Astrocyte of the cerebellum (primary cell): ENCODE measurements at regions not wholly inside any gene's neighbourhood (a gene's known extent, or its start where the extent isn't known, plus 50 kb on each side); places are given as distances from the start of the nearest gene placed in this dataset.

Source experiments
- DNase-seq: peaks from one replicate; pipeline ENCODE4 v3.0.0-alpha.2; 2011; ENCODE audit warnings: low read depth
- H3K4me3 ChIP-seq: 2 replicates; pipeline ENCODE4 v1.5.1; 2011; ENCODE audit warnings: mild to moderate bottlenecking, low read depth, low read length, moderate library complexity
- CTCF ChIP-seq: IDR thresholded peaks from 2 replicates; pipeline ENCODE4 v1.5.1; 2012; ENCODE audit warnings: low read length, low read depth, moderate library complexity, mild to moderate bottlenecking; ENCODE audit errors: missing control alignments
- in situ Hi-C: cut with HindIII; loops from 2 replicates; pipeline ENCODE4 v1.10.0; 2017; ENCODE audit warnings: low sequenced_read_pairs

GRCh38 chr14:44616204-44616603, 109.1 kb upstream of the FSCB start:
- DNase-seq: no peak
- TF ChIP-seq CTCF: no peak
- in situ Hi-C loops: no loop called here
- no peak overlapping the region for H3K4me3 ChIP-seq

- no peak for TF ChIP-seq CTCF
- in situ Hi-C loops: no loop called here
- no peak overlapping the region for H3K4me3 ChIP-seq
- DNase-seq: no peak
These were observed 106.1 kb upstream of the FSCB start for GRCh38 chr14:44613061-44613712.

GRCh38 chr14:44612002-44612401, 104.9 kb upstream of the FSCB start:
- no peak overlapping the region for H3K4me3 ChIP-seq
- no peak for DNase-seq
- no peak for TF ChIP-seq CTCF
- in situ Hi-C loops: no loop called here

- no peak for TF ChIP-seq CTCF
- no peak overlapping the region for H3K4me3 ChIP-seq
- no peak for DNase-seq
- in situ Hi-C loops: no loop called here
These were observed 102.9 kb upstream of the FSCB start for GRCh38 chr14:44609876-44610510.

GRCh38 chr14:44609201-44609600, 102.1 kb upstream of the FSCB start:
- H3K4me3 ChIP-seq: no peak overlapping the region
- TF ChIP-seq CTCF: no peak
- no peak for DNase-seq
- in situ Hi-C loops: no loop called here

- TF ChIP-seq CTCF: no peak
- no peak overlapping the region for H3K4me3 ChIP-seq
- no peak for DNase-seq
- in situ Hi-C loops: no loop called here
These were observed 100.6 kb upstream of the FSCB start for GRCh38 chr14:44607701-44608100.
